IPS DF 19.7 (cell line): ENCODE measurements at regions not wholly inside any gene's neighbourhood (a gene's known extent, or its start where the extent isn't known, plus 50 kb on each side); places are given as distances from the start of the nearest gene placed in this dataset.

Experiments used
- DNase-seq: peaks from one replicate; pipeline ENCODE4 v3.0.0-alpha.2; 2013; ENCODE audit warnings: low read depth, low spot score

DNA sequence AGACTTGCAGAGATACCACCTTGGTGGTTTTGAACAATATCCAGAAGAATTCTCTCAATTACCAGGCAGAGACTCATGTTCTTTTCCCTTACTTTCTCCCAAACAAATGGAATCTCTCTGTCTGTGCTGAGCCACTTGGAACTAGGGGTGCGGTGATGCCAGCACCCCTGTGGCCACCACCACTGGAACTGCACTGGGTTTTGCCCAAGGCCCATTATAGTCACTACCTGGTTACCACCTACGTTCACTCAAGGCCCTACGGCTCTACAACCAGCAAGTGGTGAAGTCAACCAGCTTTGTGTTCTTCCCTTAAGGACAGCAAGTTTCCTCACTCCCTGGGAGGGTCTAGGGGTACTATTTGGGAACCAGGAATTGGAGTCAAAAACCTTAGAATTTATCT lies 1183.7 kb downstream of the FSTL5 start:
- no peak for DNase-seq

DNA sequence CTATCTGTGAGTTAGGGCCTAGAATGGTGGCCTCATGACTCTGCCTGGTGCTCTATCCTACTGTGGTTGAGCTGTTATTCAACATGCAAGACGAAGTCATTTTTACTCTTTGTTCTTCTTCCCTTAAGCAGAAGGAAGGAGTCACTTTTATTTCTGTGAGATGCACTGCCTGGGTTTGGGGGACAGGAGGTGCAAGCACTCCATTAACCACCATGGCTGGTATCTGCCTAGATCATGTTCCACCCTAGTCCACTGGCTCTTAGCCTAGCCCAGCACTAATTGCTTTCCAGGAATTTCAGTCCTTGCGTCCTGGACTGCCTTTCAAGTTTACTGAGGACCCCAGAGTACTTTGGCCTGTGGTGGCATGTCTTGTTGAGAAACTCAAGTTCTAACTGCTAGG lies 1182.7 kb downstream of the FSTL5 start:
- peak; percentile 9 for DNase-seq

DNA sequence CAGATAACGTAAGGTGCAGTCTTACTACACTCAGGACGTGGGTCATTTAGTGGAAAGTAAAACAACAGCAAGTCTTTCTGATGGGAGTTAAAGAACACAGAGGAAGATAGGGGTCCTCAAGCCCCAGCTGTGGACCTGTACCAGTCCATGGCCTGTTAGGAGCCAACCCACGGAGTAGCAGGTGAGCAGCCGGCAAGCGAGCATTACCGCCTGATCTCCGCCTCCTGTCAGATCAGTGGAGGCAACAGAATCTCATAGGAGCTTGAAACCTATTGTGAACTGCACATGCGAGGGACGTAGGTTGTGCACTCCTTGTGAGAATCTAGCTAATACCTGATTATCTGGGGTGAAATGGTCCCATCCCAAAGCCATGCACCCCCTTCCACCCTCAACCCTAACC lies 1180.8 kb downstream of the FSTL5 start:
- DNase-seq = no peak

- DNase-seq = no peak
Observed at GRCh38 chr4:161002386-161002785, 1161.4 kb downstream of the FSTL5 start.

DNA sequence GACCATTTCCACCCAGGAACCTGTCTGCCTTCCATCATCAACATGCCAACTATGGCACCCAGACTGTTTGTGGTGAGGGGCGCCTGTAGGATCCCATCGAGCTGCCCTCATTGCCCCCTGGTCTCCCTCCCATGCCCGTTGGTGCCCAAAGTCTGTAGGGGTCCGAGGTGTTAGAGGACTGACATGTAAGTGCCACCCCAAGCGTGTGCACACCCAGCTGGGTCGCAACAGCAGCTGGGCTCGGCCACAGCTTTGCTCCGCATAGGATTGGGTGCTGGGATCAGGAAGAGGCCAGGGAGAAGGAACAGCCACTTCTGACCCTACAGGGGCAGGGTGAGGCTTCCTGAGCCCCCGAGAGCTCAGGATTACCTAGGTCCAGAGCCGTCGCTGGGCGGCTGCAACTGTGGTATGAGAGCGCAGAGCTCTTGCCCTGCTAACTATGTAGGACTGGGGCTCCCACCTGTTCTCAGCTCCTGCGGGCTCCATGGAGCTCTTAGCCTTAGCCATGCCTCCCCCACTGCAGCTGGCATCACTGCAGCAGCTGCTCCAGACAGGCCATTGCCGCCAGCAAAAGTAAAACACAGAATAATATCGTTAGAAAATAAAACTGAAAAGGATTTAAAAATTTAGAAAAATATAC lies 1160.3 kb downstream of the FSTL5 start:
- no peak for DNase-seq

DNA sequence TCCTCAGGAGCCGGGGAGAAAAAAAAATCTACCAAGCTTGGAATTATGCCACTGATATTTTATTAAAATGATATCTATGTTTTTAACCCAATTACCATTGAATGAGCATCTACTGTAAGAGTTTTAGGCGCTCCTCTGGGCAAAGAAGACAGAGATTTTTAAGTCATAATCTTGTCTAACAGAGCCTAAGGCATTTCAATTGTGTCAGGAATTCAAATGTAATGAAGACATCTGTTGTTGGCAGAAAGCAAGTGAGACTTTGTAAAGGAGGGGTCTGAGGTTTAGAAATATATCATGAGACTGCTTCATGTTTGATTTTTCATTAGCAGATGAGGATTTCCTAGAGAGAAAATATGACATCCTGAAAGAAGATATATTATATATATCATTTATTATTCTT lies 1158.1 kb downstream of the FSTL5 start:
- DNase-seq = no peak

DNA sequence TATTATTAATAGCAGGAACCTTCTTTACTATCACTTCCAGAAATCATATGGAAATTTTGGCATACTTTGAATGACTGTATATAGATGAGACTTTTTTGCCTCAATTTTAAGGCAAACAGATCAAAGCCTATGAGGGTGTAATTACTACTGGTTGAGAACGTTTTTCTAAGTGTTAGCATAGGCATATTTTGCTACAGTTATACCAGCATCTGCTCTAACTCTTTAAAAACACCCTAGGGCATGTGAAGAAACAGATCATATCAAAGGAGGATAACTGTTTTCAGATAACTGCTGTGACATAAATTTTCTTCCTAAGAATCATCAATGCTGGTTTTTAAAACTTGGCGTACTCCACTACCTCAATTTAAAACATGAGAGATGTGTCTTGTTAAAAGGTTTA lies 1155.3 kb downstream of the FSTL5 start:
- no peak for DNase-seq

DNA sequence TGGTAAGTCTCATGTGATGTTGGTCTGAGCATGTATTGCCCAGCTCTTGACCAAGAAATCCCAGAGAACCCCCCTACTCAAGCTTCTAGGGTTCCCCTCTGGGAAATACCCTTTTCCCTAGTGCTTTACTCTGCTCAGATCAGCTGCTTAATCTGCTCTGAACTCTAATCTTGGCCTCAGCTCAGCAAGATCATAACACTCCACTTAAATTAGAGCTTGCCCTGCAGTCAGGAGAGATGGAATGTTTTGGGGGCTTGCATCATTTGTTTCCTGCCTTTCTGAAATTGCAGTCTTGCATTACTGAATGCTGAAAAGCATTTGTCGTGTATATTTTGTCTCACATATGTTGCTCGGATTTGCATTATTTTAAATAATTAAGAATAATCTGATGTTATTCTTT lies 1153.6 kb downstream of the FSTL5 start:
- DNase-seq = no peak
